PC-9 (cell line): ENCODE measurements at regions not wholly inside any gene's neighbourhood (a gene's known extent, or its start where the extent isn't known, plus 50 kb on each side); places are given as distances from the start of the nearest gene placed in this dataset.

ENCODE experiments used
- CTCF ChIP-seq: fragments of 200-600 bp; sonication (generic); conservative IDR thresholded peaks from 2 replicates; pipeline ENCODE4 v1.6.1; 2017; ENCODE audit warnings: mixed run types, antibody characterized with exemption, mild to moderate bottlenecking, moderate library complexity
- EZH2 ChIP-seq: fragments of 200-600 bp; sonication (generic); IDR thresholded peaks from 2 replicates; pipeline ENCODE4 v1.8.0; 2017; ENCODE audit warnings: antibody characterized with exemption, low read depth

DNA sequence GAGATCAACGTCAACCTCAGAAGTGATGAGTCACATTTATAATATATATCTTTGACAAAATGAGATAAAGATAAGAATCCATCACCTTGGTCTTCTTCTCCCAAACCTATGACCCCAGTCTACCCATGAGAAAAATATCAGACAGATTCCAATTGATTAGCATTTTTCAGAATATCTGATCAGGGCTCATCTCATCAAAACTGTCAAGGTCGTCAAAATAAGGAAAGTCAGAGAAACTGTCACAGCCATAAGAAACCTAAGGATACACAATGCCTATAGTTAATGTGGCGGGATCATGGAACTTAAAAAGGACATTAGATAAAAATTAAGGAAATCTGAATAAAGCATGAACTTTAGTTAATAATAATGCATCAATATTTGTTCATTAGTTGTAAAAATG, 374.1 kb downstream of the FAT4 start:
- TF ChIP-seq CTCF (no peak), EZH2 (no peak)
